KMS-11 (cell line): ENCODE measurements at regions not wholly inside any gene's neighbourhood (a gene's known extent, or its start where the extent isn't known, plus 50 kb on each side); places are given as distances from the start of the nearest gene placed in this dataset.

Experiments used
- H2AFZ ChIP-seq: fragments of 200-600 bp; sonication (generic); 2 replicates; pipeline ENCODE4 v1.6.1; 2016; ENCODE audit warnings: antibody characterized with exemption, mixed run types, low read depth
- H3K27ac ChIP-seq: fragments of 200-600 bp; sonication (generic); 2 replicates; pipeline ENCODE4 v1.6.1; 2016; ENCODE audit warnings: mild to moderate bottlenecking, mixed run types
- H3K27me3 ChIP-seq: fragments of 200-600 bp; sonication (generic); 2 replicates; pipeline ENCODE4 v1.6.1; 2017; ENCODE audit warnings: mild to moderate bottlenecking, low read depth, mixed run types, moderate library complexity; ENCODE audit not compliant: insufficient read depth
- H3K36me3 ChIP-seq: fragments of 200-600 bp; sonication (generic); 2 replicates; pipeline ENCODE4 v1.6.1; 2017; ENCODE audit warnings: mild to moderate bottlenecking, mixed run types; ENCODE audit not compliant: insufficient read depth
- H3K4me1 ChIP-seq: fragments of 200-600 bp; sonication (generic); 2 replicates; pipeline ENCODE4 v1.6.1; 2016; ENCODE audit warnings: mild to moderate bottlenecking, low read depth, mixed run types; ENCODE audit not compliant: poor library complexity, severe bottlenecking
- H3K4me2 ChIP-seq: fragments of 200-600 bp; sonication (generic); 2 replicates; pipeline ENCODE4 v1.7.0; 2016; ENCODE audit warnings: mild to moderate bottlenecking, mixed run types
- H3K4me3 ChIP-seq: fragments of 200-600 bp; sonication (generic); IDR thresholded peaks from 2 replicates; pipeline ENCODE4 v1.6.1; 2017; ENCODE audit warnings: low read depth, low read length, mixed read lengths; ENCODE audit not compliant: insufficient read depth
- H3K79me2 ChIP-seq: fragments of 200-600 bp; sonication (generic); 2 replicates; pipeline ENCODE4 v1.6.1; 2016; ENCODE audit warnings: low read depth, mixed run types; ENCODE audit not compliant: insufficient read depth
- H3K9ac ChIP-seq: fragments of 200-600 bp; sonication (generic); 2 replicates; pipeline ENCODE4 v1.6.1; 2016; ENCODE audit warnings: mild to moderate bottlenecking, mixed run types
- H4K20me1 ChIP-seq: fragments of 200-600 bp; sonication (generic); 2 replicates; pipeline ENCODE4 v1.6.1; 2016; ENCODE audit warnings: mild to moderate bottlenecking, mixed run types; ENCODE audit not compliant: insufficient read depth
- CTCF ChIP-seq: fragments of 200-600 bp; sonication (generic); conservative IDR thresholded peaks from 2 replicates; pipeline ENCODE4 v1.6.1; 2017; ENCODE audit warnings: low read depth, mild to moderate bottlenecking, antibody characterized with exemption, low read length, moderate library complexity, mixed read lengths

- Histone ChIP-seq H3K4me1 (no peaks in the 10 kb centered on the region), H4K20me1 (no peaks in the 10 kb centered on the region), H3K9ac (no peak overlapping the region), H3K79me2 (no peaks in the 10 kb centered on the region), H2AFZ (no peak overlapping the region), H3K36me3 (no peaks in the 10 kb centered on the region), H3K4me2 (no peak overlapping the region), H3K4me3 (no peak overlapping the region), H3K27ac (no peak overlapping the region), H3K27me3 (no peaks in the 10 kb centered on the region)
- TF ChIP-seq CTCF = no peak
Measured at GRCh38 chr4:63937961-63938360, 471.3 kb downstream of the TECRL start.

GRCh38 chr4:63922146-63922545 lies 487.1 kb downstream of the TECRL start:
- Histone ChIP-seq H3K36me3 (no peaks in the 10 kb centered on the region), H3K27me3 (no peaks in the 10 kb centered on the region), H4K20me1 (no peaks in the 10 kb centered on the region), H3K4me1 (no peaks in the 10 kb centered on the region), H3K27ac (no peak overlapping the region), H2AFZ (no peak overlapping the region), H3K79me2 (no peaks in the 10 kb centered on the region), H3K9ac (no peak overlapping the region), H3K4me3 (no peak overlapping the region), H3K4me2 (no peak overlapping the region)
- TF ChIP-seq CTCF = no peak

- H2AFZ ChIP-seq = no peak overlapping the region
- no peak overlapping the region for H3K9ac ChIP-seq
- H3K4me3 ChIP-seq = no peak overlapping the region
- no peak overlapping the region for H3K27ac ChIP-seq
- no peak for TF ChIP-seq CTCF
- H3K36me3 ChIP-seq = no peaks in the 10 kb centered on the region
- H3K4me2 ChIP-seq = no peak overlapping the region
- H4K20me1 ChIP-seq = no peaks in the 10 kb centered on the region
- H3K79me2 ChIP-seq = no peaks in the 10 kb centered on the region
- no peaks in the 10 kb centered on the region for H3K4me1 ChIP-seq
- no peaks in the 10 kb centered on the region for H3K27me3 ChIP-seq
Measured at GRCh38 chr4:63921561-63921960, 487.7 kb downstream of the TECRL start.

- H3K27ac ChIP-seq = no peak overlapping the region
- no peaks in the 10 kb centered on the region for H3K27me3 ChIP-seq
- H3K9ac ChIP-seq = no peak overlapping the region
- no peaks in the 10 kb centered on the region for H3K79me2 ChIP-seq
- no peak for TF ChIP-seq CTCF
- H3K36me3 ChIP-seq = no peaks in the 10 kb centered on the region
- no peaks in the 10 kb centered on the region for H3K4me1 ChIP-seq
- H3K4me2 ChIP-seq = no peak overlapping the region
- H4K20me1 ChIP-seq = no peaks in the 10 kb centered on the region
- H3K4me3 ChIP-seq = no peak overlapping the region
- H2AFZ ChIP-seq = no peak overlapping the region
Measured at GRCh38 chr4:63919636-63920365, 489.4 kb downstream of the TECRL start.
